ENCODE measurements at regions not wholly inside any gene's neighbourhood (a gene's known extent, or its start where the extent isn't known, plus 50 kb on each side); places are given as distances from the start of the nearest gene placed in this dataset.
"Not testable (repeated sequence)": the region's sequence is repeated elsewhere in the genome, so short reads cannot be mapped to it uniquely, and the experiment has no call there.

- no peak for DNase-seq
Observed at GRCh38 chr13:70222926-70223325, 114.7 kb upstream of the KLHL1 start.

DNA sequence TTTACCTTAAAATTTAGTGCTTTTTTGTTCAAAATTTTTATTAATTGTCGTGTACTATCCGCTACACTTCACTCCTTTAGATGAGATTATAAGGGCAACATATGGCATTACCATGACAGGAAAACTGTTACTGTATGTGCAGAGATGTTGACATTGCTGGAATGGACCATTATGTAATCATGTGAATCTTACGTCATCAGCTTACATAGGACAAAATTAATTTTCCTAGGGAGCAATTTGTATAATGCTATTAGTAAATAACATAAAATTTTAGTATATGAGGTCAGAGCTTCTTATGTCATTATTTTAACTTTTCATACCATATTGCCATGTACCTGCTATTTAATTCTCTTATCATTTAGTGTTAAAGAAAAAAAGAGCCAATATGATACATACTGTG lies 110.4 kb upstream of the KLHL1 start:
- no peak for DNase-seq

DNA sequence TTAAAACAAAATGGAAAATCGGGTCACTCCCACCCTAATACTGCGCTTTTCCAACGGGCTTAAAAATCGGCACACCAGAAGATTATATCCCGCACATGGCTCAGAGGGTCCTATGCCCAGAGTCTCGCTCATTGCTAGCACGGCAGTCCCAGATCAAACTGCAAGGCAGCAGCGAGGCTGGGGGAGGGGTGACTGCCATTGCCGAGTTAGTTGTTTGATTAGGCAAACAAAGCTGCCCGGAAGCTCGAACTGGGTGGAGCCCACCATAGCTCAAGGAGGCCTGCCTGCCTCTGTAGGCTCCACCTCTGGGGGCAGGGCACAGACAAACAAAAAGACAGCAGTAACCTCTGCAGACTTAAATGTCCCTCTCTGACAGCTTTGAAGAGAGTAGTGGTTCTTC lies 100.7 kb upstream of the KLHL1 start:
- DNase-seq = not testable (repeated sequence)

DNA sequence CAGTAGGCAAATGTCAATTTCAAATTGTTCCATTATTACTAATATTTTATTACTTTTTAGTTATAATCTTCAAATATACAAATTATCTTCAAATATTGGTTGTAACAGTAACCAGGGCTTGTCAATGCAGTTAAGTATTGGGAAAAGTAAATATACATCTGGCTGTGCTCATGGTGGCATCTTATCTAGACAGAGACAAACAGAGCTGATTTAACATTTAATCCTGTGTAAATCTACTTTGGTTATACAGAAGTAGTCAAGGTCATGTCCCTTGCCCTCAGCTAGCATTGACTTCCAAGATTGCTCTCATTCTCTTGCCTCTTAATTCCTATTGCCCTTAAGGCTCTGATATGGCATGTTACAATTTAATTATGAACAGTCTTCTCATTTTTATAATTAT lies 98.4 kb upstream of the KLHL1 start:
- no peak for DNase-seq

GRCh38 chr13:70203661-70204229 lies 95.5 kb upstream of the KLHL1 start:
- no peak for DNase-seq

DNA sequence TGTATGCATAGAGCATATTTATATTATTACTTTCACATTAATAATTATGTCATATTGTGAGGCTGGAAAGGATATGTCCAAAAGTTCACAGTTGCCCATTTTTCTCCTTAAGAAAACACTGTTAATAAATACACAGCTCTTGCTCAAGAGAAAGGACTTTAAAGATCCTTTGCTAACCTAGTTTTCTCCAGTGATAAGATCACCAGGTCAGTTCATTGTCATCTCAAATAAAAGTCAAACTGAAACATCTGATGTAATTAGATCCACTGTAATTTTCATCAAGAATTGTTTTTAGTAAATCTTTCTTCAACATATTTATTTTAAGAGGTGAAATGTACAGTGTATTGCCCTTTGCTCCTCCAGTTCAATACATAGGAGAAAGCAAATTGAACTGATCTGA lies 82.8 kb upstream of the KLHL1 start:
- DNase-seq = no peak

- no peak for DNase-seq
Observed at GRCh38 chr13:70189981-70190380, 81.7 kb upstream of the KLHL1 start.

- DNase-seq = no peak
Observed at GRCh38 chr13:70188567-70188966, 80.3 kb upstream of the KLHL1 start.

DNA sequence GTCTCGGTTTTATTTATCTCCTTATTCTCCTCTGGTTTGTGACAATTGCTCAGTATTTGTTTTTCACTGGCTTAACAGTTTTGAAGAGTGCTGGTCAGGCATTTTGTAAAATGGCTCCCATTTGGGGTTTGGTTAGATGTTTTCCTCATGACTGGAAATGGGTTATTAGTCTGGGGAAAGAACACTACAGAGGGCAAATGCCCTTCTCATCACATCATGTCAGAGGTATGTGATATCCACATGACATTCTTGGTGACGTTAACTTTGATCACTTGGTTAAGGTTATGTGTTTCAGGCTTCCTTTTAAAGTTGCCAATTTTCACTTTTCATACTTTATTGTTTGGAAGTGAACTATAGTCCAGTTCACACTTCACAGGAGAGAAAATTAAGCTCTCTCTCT lies 74.8 kb upstream of the KLHL1 start:
- no peak for DNase-seq

All from CD4-positive, alpha-beta T cell treated with Interferon alpha-2 for 1 hour (primary cell).